ENCODE measurements at regions not wholly inside any gene's neighbourhood (a gene's known extent, or its start where the extent isn't known, plus 50 kb on each side); places are given as distances from the start of the nearest gene placed in this dataset.

DNA sequence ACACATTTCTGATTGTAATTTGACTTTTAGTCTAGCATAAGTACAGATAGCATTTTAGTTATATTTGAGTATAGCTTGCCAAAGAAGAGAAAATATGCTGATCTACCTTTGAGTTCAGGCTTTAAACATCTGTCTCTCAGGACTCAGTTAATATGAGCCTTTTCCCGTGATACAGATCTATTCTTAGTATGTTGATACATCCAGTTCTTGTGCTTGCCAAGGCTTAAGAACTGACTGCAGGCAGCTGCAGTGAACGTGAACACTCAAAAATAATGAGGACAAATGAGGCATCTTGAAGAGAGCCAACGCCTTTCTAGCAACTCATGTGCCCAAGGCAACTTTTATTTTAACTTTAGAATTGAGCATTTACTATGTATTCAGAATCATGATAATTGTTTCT lies 325.5 kb downstream of the SI start:
- no peak for DNase-seq
- no peaks in the 10 kb centered on the region for H3K36me3 Mint-ChIP-seq (ENCODE audit: low read depth)
- no peaks in the 10 kb centered on the region for H3K9me3 Mint-ChIP-seq
- H3K4me1 Mint-ChIP-seq: no peaks in the 10 kb centered on the region
- no peak overlapping the region for H3K4me3 Mint-ChIP-seq
- TF ChIP-seq, protein P1, sequence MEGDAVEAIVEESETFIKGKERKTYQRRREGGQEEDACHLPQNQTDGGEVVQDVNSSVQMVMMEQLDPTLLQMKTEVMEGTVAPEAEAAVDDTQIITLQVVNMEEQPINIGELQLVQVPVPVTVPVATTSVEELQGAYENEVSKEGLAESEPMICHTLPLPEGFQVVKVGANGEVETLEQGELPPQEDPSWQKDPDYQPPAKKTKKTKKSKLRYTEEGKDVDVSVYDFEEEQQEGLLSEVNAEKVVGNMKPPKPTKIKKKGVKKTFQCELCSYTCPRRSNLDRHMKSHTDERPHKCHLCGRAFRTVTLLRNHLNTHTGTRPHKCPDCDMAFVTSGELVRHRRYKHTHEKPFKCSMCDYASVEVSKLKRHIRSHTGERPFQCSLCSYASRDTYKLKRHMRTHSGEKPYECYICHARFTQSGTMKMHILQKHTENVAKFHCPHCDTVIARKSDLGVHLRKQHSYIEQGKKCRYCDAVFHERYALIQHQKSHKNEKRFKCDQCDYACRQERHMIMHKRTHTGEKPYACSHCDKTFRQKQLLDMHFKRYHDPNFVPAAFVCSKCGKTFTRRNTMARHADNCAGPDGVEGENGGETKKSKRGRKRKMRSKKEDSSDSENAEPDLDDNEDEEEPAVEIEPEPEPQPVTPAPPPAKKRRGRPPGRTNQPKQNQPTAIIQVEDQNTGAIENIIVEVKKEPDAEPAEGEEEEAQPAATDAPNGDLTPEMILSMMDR (IDR thresholded peaks at IDR 0.05): no peak
- H3K27ac Mint-ChIP-seq: no peak overlapping the region
- no peaks in the 10 kb centered on the region for H3K27me3 Mint-ChIP-seq (ENCODE audit: low read depth, poor library complexity)

DNA sequence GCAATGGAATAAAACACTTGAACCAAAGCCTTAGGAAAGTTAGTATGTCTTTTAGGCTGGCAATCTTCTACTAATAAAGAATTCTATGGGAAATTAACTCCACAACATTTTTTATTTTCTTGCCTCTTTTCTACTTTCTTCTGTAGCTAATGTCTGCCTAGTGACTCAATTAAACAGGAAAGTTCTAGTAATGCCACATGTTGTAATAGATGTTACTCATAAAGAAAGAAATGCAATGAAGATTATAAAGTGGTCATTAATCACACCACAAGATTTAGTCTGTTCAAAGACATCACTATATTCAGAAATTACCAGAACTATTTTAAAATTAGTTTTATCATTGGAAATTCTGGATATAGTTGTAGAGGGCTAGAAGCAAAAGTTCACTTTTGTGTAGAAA lies 329.7 kb downstream of the SI start:
- H3K27me3 Mint-ChIP-seq (ENCODE audit: low read depth, poor library complexity): no peaks in the 10 kb centered on the region
- DNase-seq: no peak
- H3K36me3 Mint-ChIP-seq (ENCODE audit: low read depth): no peaks in the 10 kb centered on the region
- no peak overlapping the region for H3K4me3 Mint-ChIP-seq
- TF ChIP-seq, protein P1 (IDR thresholded peaks at IDR 0.05): no peak
- H3K9me3 Mint-ChIP-seq: no peaks in the 10 kb centered on the region
- H3K27ac Mint-ChIP-seq: no peak overlapping the region
- no peaks in the 10 kb centered on the region for H3K4me1 Mint-ChIP-seq

DNA sequence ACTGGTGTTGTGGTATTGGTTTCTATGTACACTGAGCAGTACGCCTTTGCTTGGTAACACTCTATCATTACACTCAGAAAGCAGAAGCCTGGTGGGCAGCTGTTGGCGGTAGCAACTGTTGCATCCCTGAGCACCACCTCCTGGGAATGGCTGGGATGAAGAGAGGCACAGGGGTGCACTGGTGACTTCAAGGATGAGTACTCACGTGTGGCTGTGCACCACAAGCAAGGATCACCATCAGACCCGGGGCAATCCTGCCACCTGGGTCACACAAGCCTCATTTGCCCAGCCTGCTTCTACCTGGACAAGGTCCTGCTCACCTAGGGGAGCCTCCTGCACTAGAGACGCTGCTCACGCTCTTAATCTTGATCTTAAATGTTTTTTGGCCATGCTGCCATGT lies 336.4 kb downstream of the SI start:
- no peaks in the 10 kb centered on the region for H3K9me3 Mint-ChIP-seq
- TF ChIP-seq, protein P1 (IDR thresholded peaks at IDR 0.05): no peak
- H3K4me1 Mint-ChIP-seq: no peaks in the 10 kb centered on the region
- DNase-seq: no peak
- H3K27ac Mint-ChIP-seq: no peak overlapping the region
- H3K27me3 Mint-ChIP-seq (ENCODE audit: low read depth, poor library complexity): no peaks in the 10 kb centered on the region
- H3K36me3 Mint-ChIP-seq (ENCODE audit: low read depth): no peaks in the 10 kb centered on the region
- no peak overlapping the region for H3K4me3 Mint-ChIP-seq

DNA sequence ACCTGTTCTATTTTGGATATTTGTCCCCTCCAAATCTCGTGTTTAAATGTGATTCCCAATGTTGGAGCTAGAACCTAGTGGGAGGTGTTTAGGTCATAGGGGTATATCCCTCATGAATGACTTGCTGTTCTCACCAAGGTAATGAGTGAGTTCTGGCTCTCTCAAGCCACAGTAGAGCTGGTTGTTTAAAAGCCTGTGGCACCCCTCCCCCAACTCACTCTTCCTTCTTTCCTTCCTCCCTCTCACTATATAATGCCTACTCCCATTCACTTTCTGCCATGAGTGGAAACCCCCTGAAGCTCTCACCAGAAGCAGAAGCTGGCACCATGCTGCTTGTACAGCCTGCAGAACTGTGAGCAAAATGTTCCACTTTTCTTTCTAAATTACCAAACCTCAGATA lies 341.1 kb downstream of the SI start:
- H3K4me1 Mint-ChIP-seq: no peaks in the 10 kb centered on the region
- TF ChIP-seq, protein P1 (IDR thresholded peaks at IDR 0.05): no peak
- no peak overlapping the region for H3K4me3 Mint-ChIP-seq
- DNase-seq: no peak
- no peaks in the 10 kb centered on the region for H3K36me3 Mint-ChIP-seq (ENCODE audit: low read depth)
- no peak overlapping the region for H3K27ac Mint-ChIP-seq
- H3K9me3 Mint-ChIP-seq: no peaks in the 10 kb centered on the region
- H3K27me3 Mint-ChIP-seq (ENCODE audit: low read depth, poor library complexity): no peaks in the 10 kb centered on the region

DNA sequence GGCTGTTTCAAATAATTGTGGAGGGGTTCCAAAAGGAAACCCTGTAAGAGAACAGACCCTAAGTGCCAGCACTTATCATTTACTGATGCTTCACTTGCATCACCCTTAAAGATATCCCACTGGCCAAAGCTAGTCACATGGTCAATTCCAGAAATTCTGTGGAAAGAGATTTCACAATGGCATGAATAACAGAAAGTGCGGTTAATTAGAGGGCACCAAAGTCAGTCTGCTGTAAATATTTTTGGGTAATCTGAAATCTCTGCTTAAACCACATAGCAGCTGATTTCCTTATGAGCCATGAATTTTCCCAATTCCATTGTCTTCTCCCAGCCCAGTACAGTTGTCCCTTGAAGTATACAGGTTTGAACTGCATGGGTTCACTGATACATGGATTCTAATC lies 346.1 kb downstream of the SI start:
- H3K4me1 Mint-ChIP-seq: no peaks in the 10 kb centered on the region
- H3K27me3 Mint-ChIP-seq (ENCODE audit: low read depth, poor library complexity): peaks cover 3% of the 10 kb centered on the region
- H3K27ac Mint-ChIP-seq: no peak overlapping the region

DNA sequence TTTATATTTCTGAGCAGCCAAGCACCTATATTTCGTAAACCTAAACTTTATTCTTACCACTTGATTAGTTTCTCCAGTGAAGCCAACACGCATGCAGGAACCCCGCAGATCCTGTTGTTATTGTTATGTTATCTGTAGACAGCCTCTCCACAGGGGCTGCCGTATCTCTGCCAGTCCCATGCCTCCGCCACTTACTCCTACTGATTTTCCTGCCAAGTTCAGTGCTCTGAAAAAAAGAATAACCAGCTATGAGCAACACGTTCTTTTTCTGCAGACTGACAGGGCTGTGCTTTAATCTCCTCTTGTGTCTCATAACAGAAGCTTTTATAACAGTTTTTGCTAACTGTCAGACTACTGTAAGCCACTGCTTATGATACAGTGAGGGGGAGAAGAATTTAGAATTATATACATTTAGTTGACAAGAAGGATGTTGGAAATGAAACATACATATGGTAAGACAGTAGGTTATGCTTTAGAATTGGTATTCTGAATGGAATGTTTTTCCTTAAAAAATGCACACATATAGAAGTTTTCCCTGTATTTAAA lies 347.4 kb downstream of the SI start:
- Mint-ChIP-seq H3K27ac (no peak overlapping the region), H3K36me3 (ENCODE audit: low read depth) (no peaks in the 10 kb centered on the region), H3K4me1 (no peaks in the 10 kb centered on the region), H3K4me3 (no peak overlapping the region), H3K27me3 (ENCODE audit: low read depth, poor library complexity) (peaks cover 3% of the 10 kb centered on the region), H3K9me3 (no peaks in the 10 kb centered on the region)
- no peak for DNase-seq
- TF ChIP-seq, protein P1 (IDR thresholded peaks at IDR 0.05): no peak

More for the DNA sequence above, 346.1 kb downstream of the SI start:
- Mint-ChIP-seq H3K4me3 (no peak overlapping the region), H3K9me3 (no peaks in the 10 kb centered on the region), H3K36me3 (ENCODE audit: low read depth) (no peaks in the 10 kb centered on the region)
- no peak for DNase-seq
- TF ChIP-seq, protein P1 (IDR thresholded peaks at IDR 0.05): no peak

Measured in nephron progenitor cell (in vitro differentiated cells).